ENCODE measurements at regions not wholly inside any gene's neighbourhood (a gene's known extent, or its start where the extent isn't known, plus 50 kb on each side); places are given as distances from the start of the nearest gene placed in this dataset.

- DNase-seq: no peak
These were observed 136.5 kb downstream of the DSEL start for GRCh38 chr18:67379981-67380380.

- DNase-seq: no peak
These were observed 140.1 kb downstream of the DSEL start for GRCh38 chr18:67376372-67376771.

- no peak for DNase-seq
These were observed 142.9 kb downstream of the DSEL start for GRCh38 chr18:67373636-67374035.

GRCh38 chr18:67367540-67367939 is 149.0 kb downstream of the DSEL start:
- DNase-seq: no peak

DNA sequence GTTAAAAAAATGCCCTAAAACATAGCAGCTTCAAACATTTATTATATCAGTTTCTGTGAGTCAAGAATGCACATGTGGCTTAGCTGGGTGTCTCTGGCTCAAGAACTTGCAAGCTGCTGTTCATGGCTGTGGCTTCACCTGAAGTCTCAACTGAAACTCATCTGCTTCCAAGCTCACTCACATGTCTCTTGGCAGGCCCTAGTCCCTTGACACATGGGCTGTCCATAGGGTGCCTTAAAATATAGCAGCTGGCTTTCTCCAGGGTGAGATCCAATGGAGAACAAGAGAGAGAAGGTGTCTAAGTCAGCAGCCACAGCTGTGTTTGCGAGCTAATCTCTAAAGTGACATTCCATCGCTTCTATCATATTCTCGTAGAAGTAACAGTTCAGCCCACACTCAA is 152.8 kb downstream of the DSEL start:
- DNase-seq: no peak

DNA sequence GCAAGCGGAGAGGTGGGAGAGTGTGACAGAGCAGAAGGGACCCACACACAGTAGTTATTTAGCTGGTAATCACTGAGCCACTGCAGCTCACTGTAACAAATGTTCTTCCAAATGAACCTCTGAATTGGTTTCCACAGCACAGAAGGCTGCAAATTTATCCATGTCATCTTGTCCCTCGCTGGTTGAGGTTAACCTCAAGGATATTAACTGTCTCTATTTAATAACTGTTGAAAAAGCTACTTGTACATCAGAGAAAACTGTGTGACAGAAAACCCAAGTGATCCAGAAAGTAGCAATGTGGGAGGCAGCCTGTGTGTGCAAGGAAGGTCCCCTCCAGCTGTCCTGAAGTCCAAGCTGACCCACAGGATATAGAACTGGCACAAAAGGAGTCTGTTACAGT is 153.6 kb downstream of the DSEL start:
- no peak for DNase-seq

DNA sequence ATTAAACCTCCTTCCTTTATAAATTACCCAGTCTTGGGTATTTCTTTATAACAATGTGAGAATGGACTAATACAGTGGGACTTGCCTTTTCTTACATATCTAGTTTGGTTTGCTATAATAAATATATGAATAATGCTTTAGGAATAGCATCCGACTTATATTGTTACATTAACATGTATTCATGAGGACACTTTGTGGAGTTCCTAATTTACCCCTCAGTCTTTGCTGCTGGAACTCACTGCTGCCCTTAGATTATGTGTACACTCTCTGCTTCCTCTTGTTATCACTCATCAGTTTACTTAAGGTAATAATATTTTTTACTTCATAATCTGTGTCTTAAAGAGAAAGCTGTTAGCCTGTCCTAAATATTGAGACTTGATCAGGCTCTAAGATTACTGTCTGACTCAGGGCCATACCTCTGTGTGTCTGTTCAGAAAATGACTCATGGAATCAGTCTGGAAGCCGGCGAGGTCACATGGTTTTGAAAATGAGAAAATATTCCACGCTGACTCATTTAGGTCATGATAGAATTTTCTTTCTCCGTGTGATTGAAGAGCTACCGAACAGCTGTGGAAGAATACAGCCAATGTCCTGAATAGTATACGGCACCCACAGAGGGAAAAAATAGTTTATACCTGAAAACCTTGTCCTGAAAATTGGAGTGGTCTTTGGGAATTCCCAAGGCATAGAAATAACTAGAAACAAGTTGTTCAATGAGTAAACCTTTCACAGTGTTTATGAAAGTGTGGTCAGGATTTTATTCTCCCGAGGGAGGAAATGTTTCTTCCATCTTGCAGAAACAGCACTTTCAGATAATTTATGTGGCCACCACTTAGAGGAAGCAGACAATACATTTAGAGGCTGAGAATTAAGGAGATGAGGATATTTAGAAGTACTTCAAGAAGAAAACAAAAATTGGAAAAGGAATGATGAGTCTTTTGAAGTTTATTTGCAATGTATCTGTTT is 156.4 kb downstream of the DSEL start:
- DNase-seq: no peak

DNA sequence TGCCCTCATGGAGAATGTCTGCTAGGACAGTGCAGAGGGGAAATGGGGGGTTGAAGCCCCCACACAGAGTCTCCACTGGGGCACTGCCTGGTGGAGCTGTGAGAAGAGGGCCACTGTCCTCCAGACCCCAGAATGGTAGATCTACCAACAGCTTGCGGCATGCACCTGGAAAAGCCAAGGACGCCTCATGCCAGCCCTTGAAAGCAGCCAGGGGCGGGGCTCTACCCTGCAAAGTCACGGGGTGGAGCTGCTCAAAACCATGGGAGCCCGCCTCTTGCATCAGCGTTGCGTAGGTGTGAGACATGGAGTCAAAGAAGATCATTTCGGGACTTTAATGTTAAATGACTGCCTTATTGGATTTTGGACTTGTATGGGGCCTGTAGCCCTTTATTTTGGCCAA is 157.6 kb downstream of the DSEL start:
- DNase-seq: no peak

DNA sequence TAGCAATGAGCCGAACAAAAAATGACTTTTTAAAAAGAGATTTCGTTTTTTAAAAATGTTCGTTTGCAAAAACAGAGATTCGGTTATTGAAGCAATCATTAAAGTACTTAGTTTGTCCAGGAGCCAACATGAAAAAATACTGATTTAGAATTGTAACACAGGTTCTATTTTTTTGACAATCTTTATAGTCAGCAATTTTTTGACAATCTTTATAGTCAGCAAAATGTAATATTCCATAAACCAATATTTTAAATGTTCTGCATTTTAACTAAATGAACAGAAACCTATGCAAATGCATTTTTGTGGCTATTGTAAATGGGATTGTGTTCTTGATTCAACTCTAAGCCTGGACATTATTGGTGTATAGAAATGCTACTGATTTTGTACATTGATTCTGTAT is 161.8 kb downstream of the DSEL start:
- no peak for DNase-seq

DNA sequence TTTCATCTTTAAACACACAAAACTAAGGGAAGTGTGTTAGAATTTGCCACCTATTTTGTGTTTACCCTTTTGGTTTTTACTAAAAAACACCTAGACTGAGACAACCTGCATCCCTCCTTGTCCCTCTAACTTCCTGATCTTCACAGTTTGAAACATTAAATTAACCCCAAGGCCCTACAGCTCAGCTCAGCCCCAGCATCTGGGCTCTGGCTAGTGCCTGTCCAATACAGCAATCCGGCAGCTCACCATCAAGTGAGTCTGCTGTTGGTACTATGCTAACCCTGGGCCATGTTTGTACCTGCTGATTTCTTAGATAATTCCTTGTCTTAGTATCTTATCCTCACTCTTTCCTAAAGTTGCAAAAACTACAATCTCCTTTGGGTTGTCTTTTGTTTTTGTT is 162.4 kb downstream of the DSEL start:
- no peak for DNase-seq

DNA sequence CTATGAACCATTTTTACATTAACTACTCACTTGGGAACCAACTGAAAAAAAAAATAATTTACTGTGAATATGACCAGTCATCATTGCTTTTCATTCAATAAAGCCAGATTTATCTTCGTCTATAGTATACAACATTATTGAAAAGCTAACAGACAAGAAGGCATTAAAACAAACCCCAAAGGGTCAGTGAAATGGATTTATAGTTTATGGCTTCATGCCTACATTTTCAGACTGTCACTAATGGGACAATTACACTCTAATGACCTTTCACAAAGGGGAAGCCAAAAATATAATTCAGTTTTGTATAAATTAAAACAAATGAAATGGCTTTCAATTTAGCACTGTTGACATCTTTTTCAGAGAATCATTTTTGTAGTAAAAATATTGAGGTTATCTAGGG is 169.1 kb downstream of the DSEL start:
- DNase-seq: no peak

DNA sequence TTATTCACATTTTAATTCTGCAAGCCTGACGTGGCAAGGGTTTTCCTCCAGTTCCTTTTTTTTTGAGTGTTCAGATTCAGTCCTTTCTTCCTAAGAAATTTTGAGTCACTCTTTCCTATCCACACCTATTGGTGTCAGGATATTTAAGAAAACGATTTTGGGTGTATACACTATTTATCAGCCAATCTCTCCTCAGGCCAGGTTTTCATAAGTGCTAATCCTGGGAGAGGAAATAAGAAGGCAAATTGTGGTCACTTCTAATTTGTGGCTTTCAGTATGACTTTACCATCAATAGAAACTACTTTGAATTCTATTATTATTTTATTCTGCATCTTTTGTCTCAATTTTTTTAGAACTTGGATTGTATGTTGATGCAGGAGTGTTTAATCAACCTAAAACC is 174.4 kb downstream of the DSEL start:
- DNase-seq: no peak

DNA sequence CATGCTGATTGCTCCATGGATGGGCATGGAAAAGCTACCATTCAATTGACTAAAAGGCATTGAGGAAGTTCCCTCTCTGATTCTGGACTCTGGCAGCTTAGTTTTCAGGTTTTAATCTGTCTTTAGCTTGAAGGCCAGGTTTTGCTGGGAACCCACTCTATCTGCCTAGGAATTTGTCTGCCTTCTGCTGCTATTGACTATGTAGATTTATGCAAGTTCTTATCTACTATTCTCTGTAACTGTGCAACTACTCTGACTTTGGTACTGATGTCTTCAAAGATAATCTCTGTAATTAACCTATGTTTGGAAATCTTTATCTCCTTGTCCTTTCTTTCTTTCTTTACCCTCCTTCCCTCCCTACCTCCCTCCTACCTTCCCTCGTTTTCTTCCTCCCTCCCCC is 178.8 kb downstream of the DSEL start:
- no peak for DNase-seq

DNA sequence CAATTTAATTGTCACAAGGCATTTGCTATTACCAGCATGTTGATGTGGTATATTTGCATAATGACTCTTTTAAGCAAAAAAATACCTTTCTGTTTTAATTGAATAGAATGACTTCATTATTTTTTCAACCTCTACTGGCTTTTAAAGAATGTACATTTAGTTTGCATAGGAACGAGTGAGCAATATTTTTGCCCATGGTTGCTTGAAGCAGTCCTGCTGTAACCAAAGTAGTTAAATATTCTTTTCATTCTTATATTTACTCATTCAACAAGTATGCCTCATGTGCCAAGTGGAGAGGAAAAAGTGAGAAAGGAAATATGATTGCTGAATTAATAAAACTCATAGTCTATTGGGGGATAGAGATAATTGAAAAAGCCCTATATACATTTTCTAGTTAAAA is 184.7 kb downstream of the DSEL start:
- DNase-seq: no peak

- no peak for DNase-seq
These were observed 197.4 kb downstream of the DSEL start for GRCh38 chr18:67319109-67319508.

GRCh38 chr18:67318651-67319050 is 197.9 kb downstream of the DSEL start:
- DNase-seq: no peak

DNA sequence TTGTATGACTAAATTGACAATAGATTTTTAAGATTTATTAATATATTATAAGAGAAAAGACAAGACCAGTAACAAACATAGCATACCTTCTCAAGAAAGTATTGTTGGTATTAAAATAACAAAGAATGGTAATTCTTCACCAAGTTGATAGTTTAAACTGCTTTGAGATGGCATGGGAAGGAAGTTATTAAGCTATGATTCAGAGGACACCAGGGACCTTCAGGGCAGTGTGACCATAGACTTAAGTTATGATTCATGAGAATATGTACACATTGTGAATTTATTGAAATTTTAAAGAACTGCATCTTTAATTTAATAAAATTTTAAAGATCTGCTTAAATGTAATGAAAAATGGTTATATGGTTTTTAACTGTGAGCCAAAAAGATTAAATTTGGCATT is 205.7 kb downstream of the DSEL start:
- DNase-seq: no peak

- DNase-seq: no peak
These were observed 207.7 kb downstream of the DSEL start for GRCh38 chr18:67308819-67309218.

- DNase-seq: no peak
These were observed 211.1 kb downstream of the DSEL start for GRCh38 chr18:67305466-67305865.

DNA sequence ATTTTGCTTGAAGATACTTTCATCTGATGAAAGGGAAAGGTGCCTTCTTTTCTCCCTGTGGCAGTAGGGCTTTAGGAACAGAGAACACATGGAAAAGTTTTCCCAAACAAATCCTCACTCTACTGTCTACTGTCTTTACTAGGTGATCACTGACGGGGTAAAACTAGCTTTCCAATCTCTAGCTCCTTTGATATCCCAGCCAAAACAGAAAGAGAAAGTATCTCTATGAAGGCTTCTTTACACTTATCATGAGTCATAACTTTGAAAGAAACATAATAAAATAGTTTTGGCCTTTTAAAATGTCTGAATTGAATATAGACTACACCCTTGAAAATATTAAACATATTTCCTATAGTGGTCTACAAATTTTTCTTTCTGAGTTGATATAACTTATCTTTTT is 214.5 kb downstream of the DSEL start:
- no peak for DNase-seq

GRCh38 chr18:67301592-67301991 is 214.9 kb downstream of the DSEL start:
- DNase-seq: no peak

GRCh38 chr18:67300498-67300897 is 216.0 kb downstream of the DSEL start:
- DNase-seq: no peak

DNA sequence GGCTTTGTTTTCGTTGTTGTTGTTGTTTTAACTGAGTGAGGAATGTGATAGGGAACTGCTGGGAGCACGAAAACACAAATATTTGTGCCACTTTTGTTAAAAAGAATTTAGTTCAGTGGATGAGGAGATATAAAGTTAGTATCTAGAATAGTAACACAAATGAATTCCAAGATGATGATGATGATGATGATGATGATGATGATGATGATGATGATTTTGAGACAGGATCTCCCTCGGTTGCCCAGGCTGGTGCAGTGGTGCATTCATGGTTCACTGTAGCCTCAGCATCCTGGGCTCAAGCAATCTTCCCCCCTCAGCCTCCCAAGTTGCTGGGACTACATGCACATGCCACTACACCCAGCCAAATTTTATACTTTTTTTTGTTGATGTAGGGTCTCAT is 223.7 kb downstream of the DSEL start:
- DNase-seq: no peak

GRCh38 chr18:67290421-67290820 is 226.1 kb downstream of the DSEL start:
- DNase-seq: no peak

DNA sequence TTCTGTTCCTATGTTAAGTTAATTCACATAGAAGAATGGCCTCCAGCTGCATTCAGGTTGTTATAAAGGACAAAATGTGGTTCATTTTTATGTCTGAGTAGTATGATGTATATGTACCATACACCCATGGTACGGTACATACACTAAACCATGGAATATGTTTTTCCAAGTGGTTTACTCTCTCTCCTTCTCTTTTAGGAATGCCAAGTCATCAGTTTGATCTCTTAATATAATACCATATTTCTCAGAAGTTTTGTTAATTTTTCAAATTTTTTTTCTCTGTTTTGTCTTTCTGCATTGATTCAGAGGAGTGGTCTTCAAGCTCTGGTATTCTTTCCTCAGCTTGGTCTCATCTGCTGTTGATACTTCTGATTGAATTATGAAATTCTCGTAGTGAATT is 230.9 kb downstream of the DSEL start:
- no peak for DNase-seq

All from hippocampal formation (tissue), 2 donors.